ENCODE measurements at regions not wholly inside any gene's neighbourhood (a gene's known extent, or its start where the extent isn't known, plus 50 kb on each side); places are given as distances from the start of the nearest gene placed in this dataset.

DNA sequence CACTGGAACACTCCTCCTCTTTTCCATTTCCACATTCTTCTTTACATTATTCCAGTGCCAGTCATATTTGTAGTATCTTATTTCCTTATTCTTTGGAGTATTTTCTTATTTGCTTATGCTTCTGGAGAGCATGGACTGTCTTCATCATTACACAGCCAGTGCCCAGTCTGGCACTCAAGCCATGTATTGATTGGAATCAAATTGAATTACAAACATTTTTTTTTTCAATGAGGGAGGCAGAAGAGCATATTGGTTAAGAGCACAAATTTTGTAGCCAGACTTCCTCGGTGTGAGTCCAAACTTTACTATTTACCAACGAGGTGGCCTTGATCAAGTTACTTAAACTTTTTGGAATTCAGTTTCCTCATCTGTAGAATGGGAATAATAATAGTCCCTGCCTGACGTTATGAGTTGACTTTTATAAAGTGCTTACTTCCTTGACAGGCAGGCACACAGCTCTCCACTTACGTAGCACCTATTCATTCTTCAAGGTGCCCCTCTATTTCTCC, 186.6 kb upstream of the BCL6 start:
- TF ChIP-seq, protein P1, sequence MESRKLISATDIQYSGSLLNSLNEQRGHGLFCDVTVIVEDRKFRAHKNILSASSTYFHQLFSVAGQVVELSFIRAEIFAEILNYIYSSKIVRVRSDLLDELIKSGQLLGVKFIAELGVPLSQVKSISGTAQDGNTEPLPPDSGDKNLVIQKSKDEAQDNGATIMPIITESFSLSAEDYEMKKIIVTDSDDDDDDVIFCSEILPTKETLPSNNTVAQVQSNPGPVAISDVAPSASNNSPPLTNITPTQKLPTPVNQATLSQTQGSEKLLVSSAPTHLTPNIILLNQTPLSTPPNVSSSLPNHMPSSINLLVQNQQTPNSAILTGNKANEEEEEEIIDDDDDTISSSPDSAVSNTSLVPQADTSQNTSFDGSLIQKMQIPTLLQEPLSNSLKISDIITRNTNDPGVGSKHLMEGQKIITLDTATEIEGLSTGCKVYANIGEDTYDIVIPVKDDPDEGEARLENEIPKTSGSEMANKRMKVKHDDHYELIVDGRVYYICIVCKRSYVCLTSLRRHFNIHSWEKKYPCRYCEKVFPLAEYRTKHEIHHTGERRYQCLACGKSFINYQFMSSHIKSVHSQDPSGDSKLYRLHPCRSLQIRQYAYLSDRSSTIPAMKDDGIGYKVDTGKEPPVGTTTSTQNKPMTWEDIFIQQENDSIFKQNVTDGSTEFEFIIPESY (IDR thresholded peaks at IDR 0.05) = no peak
- TF ChIP-seq, protein P2, sequence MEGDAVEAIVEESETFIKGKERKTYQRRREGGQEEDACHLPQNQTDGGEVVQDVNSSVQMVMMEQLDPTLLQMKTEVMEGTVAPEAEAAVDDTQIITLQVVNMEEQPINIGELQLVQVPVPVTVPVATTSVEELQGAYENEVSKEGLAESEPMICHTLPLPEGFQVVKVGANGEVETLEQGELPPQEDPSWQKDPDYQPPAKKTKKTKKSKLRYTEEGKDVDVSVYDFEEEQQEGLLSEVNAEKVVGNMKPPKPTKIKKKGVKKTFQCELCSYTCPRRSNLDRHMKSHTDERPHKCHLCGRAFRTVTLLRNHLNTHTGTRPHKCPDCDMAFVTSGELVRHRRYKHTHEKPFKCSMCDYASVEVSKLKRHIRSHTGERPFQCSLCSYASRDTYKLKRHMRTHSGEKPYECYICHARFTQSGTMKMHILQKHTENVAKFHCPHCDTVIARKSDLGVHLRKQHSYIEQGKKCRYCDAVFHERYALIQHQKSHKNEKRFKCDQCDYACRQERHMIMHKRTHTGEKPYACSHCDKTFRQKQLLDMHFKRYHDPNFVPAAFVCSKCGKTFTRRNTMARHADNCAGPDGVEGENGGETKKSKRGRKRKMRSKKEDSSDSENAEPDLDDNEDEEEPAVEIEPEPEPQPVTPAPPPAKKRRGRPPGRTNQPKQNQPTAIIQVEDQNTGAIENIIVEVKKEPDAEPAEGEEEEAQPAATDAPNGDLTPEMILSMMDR (IDR thresholded peaks at IDR 0.05; ENCODE audit: low read depth, low read length, missing input control) = no peak
- no peak for TF ChIP-seq FOXA1 (IDR thresholded peaks at IDR 0.05)

Measured in liver (tissue), 2 donors.